ENCODE measurements at regions not wholly inside any gene's neighbourhood (a gene's known extent, or its start where the extent isn't known, plus 50 kb on each side); places are given as distances from the start of the nearest gene placed in this dataset.

DNA sequence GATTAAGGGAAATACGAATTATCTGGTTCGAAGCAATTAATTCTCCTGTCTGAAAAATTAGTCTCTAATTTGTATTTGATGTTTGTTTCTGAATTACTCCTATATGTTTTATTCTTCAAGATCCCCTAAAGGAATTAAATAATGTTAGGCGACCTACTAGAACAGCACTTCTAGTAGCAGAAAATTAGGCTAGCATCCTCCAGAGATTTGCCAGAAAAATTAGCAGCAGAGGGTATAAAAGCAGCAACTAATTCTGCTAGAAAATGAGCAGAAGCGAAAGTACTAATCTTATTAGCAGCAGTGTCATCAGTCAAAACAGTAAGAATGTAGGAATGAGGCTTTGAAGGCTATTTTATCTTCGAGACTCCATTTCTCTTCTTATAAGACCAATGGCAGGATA is 114.3 kb upstream of the PJA2 start:
- TF ChIP-seq, protein P1, sequence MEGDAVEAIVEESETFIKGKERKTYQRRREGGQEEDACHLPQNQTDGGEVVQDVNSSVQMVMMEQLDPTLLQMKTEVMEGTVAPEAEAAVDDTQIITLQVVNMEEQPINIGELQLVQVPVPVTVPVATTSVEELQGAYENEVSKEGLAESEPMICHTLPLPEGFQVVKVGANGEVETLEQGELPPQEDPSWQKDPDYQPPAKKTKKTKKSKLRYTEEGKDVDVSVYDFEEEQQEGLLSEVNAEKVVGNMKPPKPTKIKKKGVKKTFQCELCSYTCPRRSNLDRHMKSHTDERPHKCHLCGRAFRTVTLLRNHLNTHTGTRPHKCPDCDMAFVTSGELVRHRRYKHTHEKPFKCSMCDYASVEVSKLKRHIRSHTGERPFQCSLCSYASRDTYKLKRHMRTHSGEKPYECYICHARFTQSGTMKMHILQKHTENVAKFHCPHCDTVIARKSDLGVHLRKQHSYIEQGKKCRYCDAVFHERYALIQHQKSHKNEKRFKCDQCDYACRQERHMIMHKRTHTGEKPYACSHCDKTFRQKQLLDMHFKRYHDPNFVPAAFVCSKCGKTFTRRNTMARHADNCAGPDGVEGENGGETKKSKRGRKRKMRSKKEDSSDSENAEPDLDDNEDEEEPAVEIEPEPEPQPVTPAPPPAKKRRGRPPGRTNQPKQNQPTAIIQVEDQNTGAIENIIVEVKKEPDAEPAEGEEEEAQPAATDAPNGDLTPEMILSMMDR (IDR thresholded peaks at IDR 0.05) = no peak
- no peak for TF ChIP-seq EZH2 (IDR thresholded peaks at IDR 0.05; ENCODE audit: borderline replicate concordance, insufficient read depth, low read depth, low read length, poor library complexity, severe bottlenecking)

Data from B cell (primary cell).